ENCODE measurements at regions not wholly inside any gene's neighbourhood (a gene's known extent, or its start where the extent isn't known, plus 50 kb on each side); places are given as distances from the start of the nearest gene placed in this dataset.

DNA sequence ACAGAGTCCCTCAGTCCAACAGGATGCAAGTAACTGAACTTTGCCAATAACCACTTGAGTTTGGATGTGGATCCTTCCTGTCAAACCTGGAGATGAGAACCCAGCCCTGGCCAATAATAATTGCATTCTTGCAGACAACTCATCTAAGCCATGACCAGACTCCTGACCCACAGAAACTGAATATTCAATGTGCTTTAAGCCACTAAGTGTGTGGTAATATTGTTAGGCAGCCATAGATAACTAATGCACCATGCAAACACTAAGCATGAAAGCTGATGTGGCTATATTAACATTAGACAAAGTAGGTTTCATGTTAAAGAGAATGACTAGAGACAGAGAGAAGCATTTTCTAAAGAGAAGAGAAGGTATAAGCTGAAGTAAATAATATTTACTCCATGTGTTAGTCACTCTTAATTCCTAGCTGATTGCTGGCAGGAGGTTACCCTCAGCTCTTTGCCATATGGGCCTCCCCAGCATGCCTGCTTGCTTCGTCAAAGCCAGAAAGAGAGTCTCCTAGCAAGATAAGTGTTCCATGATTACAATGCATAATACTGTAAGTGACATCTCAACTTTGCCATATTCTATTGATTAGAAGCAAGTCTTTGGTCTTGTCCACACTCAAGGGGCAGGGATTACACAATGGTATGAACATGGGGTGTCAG, 276.4 kb upstream of the PLXNA2 start:
- TF ChIP-seq, protein P1, sequence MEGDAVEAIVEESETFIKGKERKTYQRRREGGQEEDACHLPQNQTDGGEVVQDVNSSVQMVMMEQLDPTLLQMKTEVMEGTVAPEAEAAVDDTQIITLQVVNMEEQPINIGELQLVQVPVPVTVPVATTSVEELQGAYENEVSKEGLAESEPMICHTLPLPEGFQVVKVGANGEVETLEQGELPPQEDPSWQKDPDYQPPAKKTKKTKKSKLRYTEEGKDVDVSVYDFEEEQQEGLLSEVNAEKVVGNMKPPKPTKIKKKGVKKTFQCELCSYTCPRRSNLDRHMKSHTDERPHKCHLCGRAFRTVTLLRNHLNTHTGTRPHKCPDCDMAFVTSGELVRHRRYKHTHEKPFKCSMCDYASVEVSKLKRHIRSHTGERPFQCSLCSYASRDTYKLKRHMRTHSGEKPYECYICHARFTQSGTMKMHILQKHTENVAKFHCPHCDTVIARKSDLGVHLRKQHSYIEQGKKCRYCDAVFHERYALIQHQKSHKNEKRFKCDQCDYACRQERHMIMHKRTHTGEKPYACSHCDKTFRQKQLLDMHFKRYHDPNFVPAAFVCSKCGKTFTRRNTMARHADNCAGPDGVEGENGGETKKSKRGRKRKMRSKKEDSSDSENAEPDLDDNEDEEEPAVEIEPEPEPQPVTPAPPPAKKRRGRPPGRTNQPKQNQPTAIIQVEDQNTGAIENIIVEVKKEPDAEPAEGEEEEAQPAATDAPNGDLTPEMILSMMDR (tag by site-specific recombination; IDR thresholded peaks at IDR 0.05), result no peak
- TF ChIP-seq ZSCAN18 (tag by site-specific recombination; IDR thresholded peaks at IDR 0.05) (no peak), ZNF639 (tag by site-specific recombination; IDR thresholded peaks at IDR 0.05) (no peak), ZNF660 (tag by site-specific recombination; IDR thresholded peaks at IDR 0.05) (no peak), ZBTB17 (tag by site-specific recombination; IDR thresholded peaks at IDR 0.05) (no peak), RBAK (tag by site-specific recombination; IDR thresholded peaks at IDR 0.05) (no peak), WT1 (tag by site-specific recombination; IDR thresholded peaks at IDR 0.05) (no peak), ZNF114 (tag by site-specific recombination; IDR thresholded peaks at IDR 0.05) (no peak)
- ChIA-PET CTCF (no interaction called here), POLR2A (no interaction called here)
- Histone ChIP-seq H3K9me3 (ENCODE audit: control insufficient read depth, insufficient read depth, low read depth, low read length) (no peaks in the 10 kb centered on the region), H3K4me1 (ENCODE audit: control insufficient read depth, insufficient read depth, low read length) (peaks cover 5% of the 10 kb centered on the region), H3K4me3 (ENCODE audit: low read depth, low read length) (no peak overlapping the region), H3K36me3 (ENCODE audit: control insufficient read depth in 2 of 2, insufficient read depth in 1 of 2, low read length in 2 of 2) (no peaks in the 10 kb centered on the region), H3K27ac (ENCODE audit: extremely low read depth, low read depth, low read length) (no peak overlapping the region)

- Histone ChIP-seq H3K4me3 (ENCODE audit: low read depth, low read length) (no peak overlapping the region), H3K4me1 (ENCODE audit: control insufficient read depth, insufficient read depth, low read length) (peaks cover 5% of the 10 kb centered on the region), H3K27ac (ENCODE audit: extremely low read depth, low read depth, low read length) (no peak overlapping the region), H3K9me3 (ENCODE audit: control insufficient read depth, insufficient read depth, low read depth, low read length) (no peaks in the 10 kb centered on the region), H3K36me3 (ENCODE audit: control insufficient read depth in 2 of 2, insufficient read depth in 1 of 2, low read length in 2 of 2) (no peaks in the 10 kb centered on the region)
- CTCF ChIA-PET, result interaction anchor here (0.6 kb wide), 1 partner anchor 275 kb away, joined by 3 read pairs; no protein-coding TSS in a partner anchor
- POLR2A ChIA-PET, result no interaction called here
- TF ChIP-seq FEZF1 (tag by site-specific recombination; IDR thresholded peaks at IDR 0.05) (0 out of 2 replicates have a peak, but pooled peaks have one; percentile 2), PRDM6 (tag by site-specific recombination; IDR thresholded peaks at IDR 0.05) (peak; percentile 64)
- TF ChIP-seq, protein P2, sequence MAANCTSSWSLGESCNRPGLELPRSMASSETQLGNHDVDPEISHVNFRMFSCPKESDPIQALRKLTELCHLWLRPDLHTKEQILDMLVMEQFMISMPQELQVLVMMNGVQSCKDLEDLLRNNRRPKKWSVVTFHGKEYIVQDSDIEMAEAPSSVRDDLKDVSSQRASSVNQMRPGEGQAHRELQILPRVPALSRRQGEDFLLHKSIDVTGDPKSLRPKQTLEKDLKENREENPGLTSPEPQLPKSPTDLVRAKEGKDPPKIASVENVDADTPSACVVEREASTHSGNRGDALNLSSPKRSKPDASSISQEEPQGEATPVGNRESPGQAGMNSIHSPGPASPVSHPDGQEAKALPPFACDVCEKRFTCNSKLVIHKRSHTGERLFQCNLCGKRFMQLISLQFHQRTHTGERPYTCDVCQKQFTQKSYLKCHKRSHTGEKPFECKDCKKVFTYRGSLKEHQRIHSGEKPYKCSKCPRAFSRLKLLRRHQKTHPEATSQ (tag by site-specific recombination; IDR thresholded peaks at IDR 0.05), result no peak
Measured at GRCh38 chr1:208521534-208521933, 277.4 kb upstream of the PLXNA2 start.

- POLR2A ChIA-PET, result no interaction called here
Measured at GRCh38 chr1:208523007-208523406, 278.8 kb upstream of the PLXNA2 start.

More at GRCh38 chr1:208523007-208523406, 278.8 kb upstream of the PLXNA2 start:
- CTCF ChIA-PET, result no interaction called here
- Histone ChIP-seq H3K9me3 (ENCODE audit: control insufficient read depth, insufficient read depth, low read depth, low read length) (no peaks in the 10 kb centered on the region), H3K4me3 (ENCODE audit: low read depth, low read length) (no peak overlapping the region), H3K36me3 (ENCODE audit: control insufficient read depth in 2 of 2, insufficient read depth in 1 of 2, low read length in 2 of 2) (no peaks in the 10 kb centered on the region), H3K4me1 (ENCODE audit: control insufficient read depth, insufficient read depth, low read length) (peaks cover 5% of the 10 kb centered on the region), H3K27ac (ENCODE audit: extremely low read depth, low read depth, low read length) (no peak overlapping the region)
- no peak for TF ChIP-seq ZNF48 (tag by site-specific recombination; IDR thresholded peaks at IDR 0.05)
